ENCODE measurements at regions not wholly inside any gene's neighbourhood (a gene's known extent, or its start where the extent isn't known, plus 50 kb on each side); places are given as distances from the start of the nearest gene placed in this dataset.

GRCh38 chr2:2889141-2889540 lies 488.5 kb downstream of the EIPR1 start:
- TF ChIP-seq CTCF (IDR thresholded peaks at IDR 0.05) (no peak), EZH2 (IDR thresholded peaks at IDR 0.05; ENCODE audit: borderline replicate concordance, insufficient read depth, low read depth, low read length, poor library complexity, severe bottlenecking) (no peak)
